AG04449 (cell line): ENCODE measurements at regions not wholly inside any gene's neighbourhood (a gene's known extent, or its start where the extent isn't known, plus 50 kb on each side); places are given as distances from the start of the nearest gene placed in this dataset.

Experiments used
- CTCF ChIA-PET: fragments of 350-600 bp; formaldehyde crosslinking; extraction: SDS; loops from one replicate; lab custom pipeline; 2021; ENCODE audit warnings: antibody characterized with exemption; lab: Yijun Ruan, JAX
- POLR2A ChIA-PET: fragments of 400-600, 350-600 bp; formaldehyde crosslinking; extraction: SDS; loops from one replicate; lab custom pipeline; 2020; ENCODE audit warnings: antibody characterized with exemption, inconsistent platforms; lab: Yijun Ruan, JAX
- DNase-seq: peaks from one replicate; pipeline ENCODE4 v3.0.0-alpha.2; 2010; ENCODE audit warnings: low read depth, low spot score
- H3K4me3 ChIP-seq: 2 replicates; pipeline ENCODE4 v1.5.1; 2011; ENCODE audit warnings: low read depth, mild to moderate bottlenecking, control low read depth, low read length
- CTCF ChIP-seq: IDR thresholded peaks from one replicate; pipeline ENCODE4 v1.5.1; 2011; ENCODE audit warnings: mild to moderate bottlenecking, moderate library complexity, low read length, control low read depth, inconsistent platforms; ENCODE audit not compliant: insufficient read depth; ENCODE audit errors: missing control alignments

DNA sequence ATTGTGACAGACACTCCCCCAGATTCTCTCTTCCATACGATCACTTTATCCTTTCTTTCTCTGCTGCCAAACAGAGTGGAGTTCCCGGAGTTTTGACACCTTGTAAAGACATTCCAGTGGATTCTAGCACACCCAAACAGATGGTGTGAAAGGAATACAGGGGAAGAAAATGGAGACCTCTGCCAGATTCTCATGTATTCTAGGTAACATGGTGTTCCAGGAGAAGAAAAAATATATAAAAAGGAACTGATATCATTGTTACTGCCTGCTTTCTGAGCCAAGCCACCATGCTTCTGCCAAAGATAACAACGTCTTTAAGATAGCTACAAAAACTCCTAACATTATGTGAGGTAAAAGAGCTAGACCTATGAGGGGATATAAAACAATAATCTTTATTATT, 136.5 kb downstream of the TXNL1 start:
- POLR2A ChIA-PET = no interaction called here
- DNase-seq = no peak
- CTCF ChIA-PET = interaction anchor here (1.5 kb wide), 1 partner anchor 10 kb away, joined by 3 read pairs; no protein-coding TSS in a partner anchor
- no peak for TF ChIP-seq CTCF
- H3K4me3 ChIP-seq = no peak overlapping the region

GRCh38 chr18:56495884-56496283, 142.5 kb downstream of the TXNL1 start:
- TF ChIP-seq CTCF = no peak
- no peak for DNase-seq
- ChIA-PET POLR2A (no interaction called here), CTCF (no interaction called here)
- H3K4me3 ChIP-seq = no peak overlapping the region

GRCh38 chr18:56493531-56493930, 144.9 kb downstream of the TXNL1 start:
- TF ChIP-seq CTCF = no peak
- no peak for DNase-seq
- no peak overlapping the region for H3K4me3 ChIP-seq
- ChIA-PET CTCF (no interaction called here), POLR2A (no interaction called here)

DNA sequence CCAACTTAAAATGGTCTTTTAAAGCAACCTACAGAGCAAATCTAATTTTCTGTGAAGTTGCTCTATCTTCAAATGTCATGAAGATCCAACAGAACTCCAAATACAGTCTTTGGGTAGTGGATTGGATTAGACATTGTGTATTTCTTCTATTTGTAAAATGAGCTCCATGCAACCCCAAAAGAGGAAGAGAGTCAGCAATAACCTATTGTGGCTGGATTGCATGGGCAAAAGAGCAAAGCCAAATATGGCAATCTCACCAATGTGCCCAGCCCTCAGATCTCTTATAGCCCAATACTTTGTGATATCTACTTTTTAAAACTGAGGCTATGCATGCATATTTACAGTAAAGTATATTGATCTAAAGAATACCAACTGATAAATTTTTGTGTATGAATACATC, 146.3 kb downstream of the TXNL1 start:
- no peak for TF ChIP-seq CTCF
- POLR2A ChIA-PET = no interaction called here
- CTCF ChIA-PET = no interaction called here
- no peak for DNase-seq
- no peak overlapping the region for H3K4me3 ChIP-seq

- no peak for TF ChIP-seq CTCF
- ChIA-PET POLR2A (no interaction called here), CTCF (no interaction called here)
- no peak for DNase-seq
- H3K4me3 ChIP-seq = no peak overlapping the region
Measured at GRCh38 chr18:56490942-56491341, 147.4 kb downstream of the TXNL1 start.

DNA sequence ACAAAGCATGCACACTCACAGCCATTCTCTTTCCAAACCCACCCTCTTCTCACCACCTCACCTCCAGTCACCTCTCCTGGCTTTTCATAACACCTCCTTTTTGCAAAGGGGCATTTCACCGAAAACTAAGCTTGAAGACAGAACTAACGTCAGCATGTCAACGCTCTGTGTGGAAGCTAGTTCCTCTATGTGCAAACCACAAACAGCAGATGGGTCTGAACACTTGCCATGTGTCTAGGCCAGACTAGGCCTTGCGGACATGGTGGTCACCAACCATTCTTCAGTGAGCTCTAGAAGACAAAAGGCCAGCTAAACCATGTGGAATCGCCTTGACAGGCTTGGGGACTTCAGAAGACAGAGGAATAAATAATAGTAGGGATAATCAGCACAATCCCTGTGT, 148.5 kb downstream of the TXNL1 start:
- no peak for DNase-seq
- H3K4me3 ChIP-seq = no peak overlapping the region
- ChIA-PET POLR2A (no interaction called here), CTCF (interaction anchor here (0.8 kb wide), 1 partner anchor 10 kb away, joined by 3 read pairs; no protein-coding TSS in a partner anchor)
- TF ChIP-seq CTCF = no peak
